ENCODE measurements at regions not wholly inside any gene's neighbourhood (a gene's known extent, or its start where the extent isn't known, plus 50 kb on each side); places are given as distances from the start of the nearest gene placed in this dataset.

- Histone ChIP-seq H3K36me3 (no peaks in the 10 kb centered on the region), H3K27ac (no peak overlapping the region), H3K27me3 (no peaks in the 10 kb centered on the region), H3K4me3 (no peak overlapping the region), H3K4me1 (no peaks in the 10 kb centered on the region), H3K9me3 (no peaks in the 10 kb centered on the region)
- intact Hi-C loops (cut with DNase I) = no loop called here
- no peak for DNase-seq (ENCODE audit: extremely low spot score in 2 of 2)
- TF ChIP-seq POLR2A (IDR thresholded peaks at IDR 0.05) (no peak), POLR2AphosphoS5 (IDR thresholded peaks at IDR 0.05; ENCODE audit: insufficient read depth in 1 of 2, low read depth in 1 of 2) (no peak), CTCF (IDR thresholded peaks at IDR 0.05) (no peak)
Measured at GRCh38 chr10:10589540-10590303, 427.9 kb upstream of the CELF2 start.

- Histone ChIP-seq H3K9me3 (no peaks in the 10 kb centered on the region), H3K27ac (no peak overlapping the region), H3K4me1 (no peaks in the 10 kb centered on the region), H3K27me3 (no peaks in the 10 kb centered on the region), H3K4me3 (no peak overlapping the region), H3K36me3 (no peaks in the 10 kb centered on the region)
- intact Hi-C loops (cut with DNase I) = no loop called here
- TF ChIP-seq POLR2AphosphoS5 (IDR thresholded peaks at IDR 0.05; ENCODE audit: insufficient read depth in 1 of 2, low read depth in 1 of 2) = no peak
- no peak for DNase-seq (ENCODE audit: extremely low spot score in 2 of 2)
Measured at GRCh38 chr10:10591715-10592341, 425.8 kb upstream of the CELF2 start.

GRCh38 chr10:10596256-10596655 is 421.4 kb upstream of the CELF2 start:
- Histone ChIP-seq H3K9me3 (no peaks in the 10 kb centered on the region), H3K4me1 (no peaks in the 10 kb centered on the region), H3K27me3 (no peaks in the 10 kb centered on the region), H3K27ac (no peak overlapping the region), H3K4me3 (no peak overlapping the region), H3K36me3 (no peaks in the 10 kb centered on the region)
- no peak for DNase-seq (ENCODE audit: extremely low spot score in 2 of 2)
- TF ChIP-seq POLR2A (IDR thresholded peaks at IDR 0.05) (no peak), POLR2AphosphoS5 (IDR thresholded peaks at IDR 0.05; ENCODE audit: insufficient read depth in 1 of 2, low read depth in 1 of 2) (no peak), CTCF (IDR thresholded peaks at IDR 0.05) (no peak)
- intact Hi-C loops (cut with DNase I) = no loop called here

- Histone ChIP-seq H3K9me3 (no peaks in the 10 kb centered on the region), H3K27ac (no peak overlapping the region), H3K4me3 (no peak overlapping the region), H3K36me3 (no peaks in the 10 kb centered on the region), H3K27me3 (no peaks in the 10 kb centered on the region), H3K4me1 (no peaks in the 10 kb centered on the region)
- intact Hi-C loops (cut with DNase I) = no loop called here
- TF ChIP-seq POLR2A (IDR thresholded peaks at IDR 0.05) = no peak
- no peak for TF ChIP-seq POLR2AphosphoS5 (IDR thresholded peaks at IDR 0.05; ENCODE audit: insufficient read depth in 1 of 2, low read depth in 1 of 2)
- no peak for TF ChIP-seq CTCF (IDR thresholded peaks at IDR 0.05)
- DNase-seq (ENCODE audit: extremely low spot score in 2 of 2) = no peak
Measured at GRCh38 chr10:10598297-10598696, 419.4 kb upstream of the CELF2 start.

GRCh38 chr10:10600004-10600403 is 417.7 kb upstream of the CELF2 start:
- no peak overlapping the region for H3K27ac ChIP-seq
- no peaks in the 10 kb centered on the region for H3K36me3 ChIP-seq
- no peak for DNase-seq (ENCODE audit: extremely low spot score in 2 of 2)
- no peak overlapping the region for H3K4me3 ChIP-seq
- no peaks in the 10 kb centered on the region for H3K27me3 ChIP-seq
- intact Hi-C loops (cut with DNase I) = no loop called here
- H3K9me3 ChIP-seq = no peaks in the 10 kb centered on the region
- H3K4me1 ChIP-seq = no peaks in the 10 kb centered on the region
- TF ChIP-seq POLR2AphosphoS5 (IDR thresholded peaks at IDR 0.05; ENCODE audit: insufficient read depth in 1 of 2, low read depth in 1 of 2) (no peak), CTCF (IDR thresholded peaks at IDR 0.05) (no peak), POLR2A (IDR thresholded peaks at IDR 0.05) (no peak)
